NCI-H748 (cell line): ENCODE measurements at regions not wholly inside any gene's neighbourhood (a gene's known extent, or its start where the extent isn't known, plus 50 kb on each side); places are given as distances from the start of the nearest gene placed in this dataset.
A peak's percentile ranks its signal among the peaks of the same experiment; 100 is the strongest.

Experiments
- DNase-seq: peaks from one replicate; lab custom pipeline; 2025; ENCODE audit not compliant: unreplicated experiment; lab: John Stamatoyannopoulos, UW

DNA sequence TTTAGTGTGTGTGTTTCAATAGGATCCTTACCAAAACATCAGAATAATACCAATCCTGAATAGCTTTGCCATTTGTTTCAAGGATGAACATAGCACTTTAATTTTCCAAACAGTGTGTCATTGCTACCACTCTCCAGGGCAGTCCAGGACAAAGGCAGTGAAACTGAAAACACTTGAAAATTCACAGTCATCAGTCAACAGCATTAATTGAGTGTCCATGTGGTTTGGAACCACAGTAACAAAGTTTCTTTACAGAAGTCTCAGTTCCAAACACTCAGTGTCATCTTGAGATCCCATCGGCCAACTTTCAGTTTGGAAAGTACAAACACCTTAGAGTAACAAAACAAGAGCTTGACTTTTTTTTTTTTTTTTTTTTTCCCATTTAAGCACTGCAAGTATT, 228.4 kb upstream of the SOX5 start:
- DNase-seq = peak; percentile 41

DNA sequence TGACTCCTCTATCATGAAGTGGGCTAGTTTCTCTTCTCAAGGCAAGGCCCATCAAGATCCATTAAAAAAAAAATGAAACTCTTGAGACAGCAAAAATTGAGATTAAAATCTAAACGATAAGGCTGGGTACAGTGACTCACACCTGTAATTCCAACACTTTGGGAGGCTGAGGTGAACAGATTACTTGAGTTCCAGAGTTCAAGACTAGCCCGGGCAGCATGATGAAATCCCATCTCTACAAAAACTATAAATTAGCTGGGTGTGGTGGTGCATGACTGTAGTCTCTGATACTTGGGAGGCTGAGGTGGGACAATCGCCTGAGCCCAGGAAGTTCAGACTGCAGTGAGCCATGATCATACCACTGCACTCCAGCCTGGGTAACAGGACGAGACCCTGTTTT, 226.5 kb upstream of the SOX5 start:
- no peak for DNase-seq

DNA sequence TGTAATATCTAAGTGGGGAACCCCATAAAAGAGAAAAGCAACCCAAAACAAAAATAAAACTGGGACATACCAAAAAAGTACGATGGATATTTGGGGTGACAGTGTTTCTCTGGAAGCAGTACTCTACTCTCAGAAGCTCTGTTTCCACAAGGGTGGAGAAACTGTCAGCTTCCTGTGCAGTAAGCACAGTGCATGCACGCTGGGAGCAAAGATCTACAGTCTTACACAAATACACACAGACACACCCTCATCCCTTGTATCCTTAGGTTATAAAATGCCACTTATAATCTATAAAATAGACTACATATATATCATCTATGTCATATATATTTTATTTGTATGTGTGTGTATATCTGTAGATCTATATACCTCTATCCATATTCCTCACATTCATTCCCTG, 225.8 kb upstream of the SOX5 start:
- DNase-seq = no peak

DNA sequence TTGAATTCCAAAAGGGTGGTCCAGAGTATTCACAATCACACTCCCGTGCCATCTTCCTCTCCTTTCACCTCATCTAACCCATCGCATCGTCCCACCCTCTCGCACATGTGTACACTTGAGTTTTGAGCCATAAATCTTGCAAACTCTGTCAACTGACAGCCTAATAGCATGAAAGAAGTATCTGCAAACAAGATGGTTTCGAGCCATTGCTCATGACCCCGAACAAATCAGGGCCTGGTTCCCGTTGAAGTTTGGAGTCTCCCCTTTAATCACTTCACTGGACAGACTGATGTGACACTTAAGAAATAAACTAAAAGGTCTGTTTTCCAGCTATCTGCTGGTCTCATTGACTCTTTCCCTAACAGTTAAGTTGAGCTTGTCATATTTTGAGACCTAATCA, 223.6 kb upstream of the SOX5 start:
- peak; percentile 59 for DNase-seq

DNA sequence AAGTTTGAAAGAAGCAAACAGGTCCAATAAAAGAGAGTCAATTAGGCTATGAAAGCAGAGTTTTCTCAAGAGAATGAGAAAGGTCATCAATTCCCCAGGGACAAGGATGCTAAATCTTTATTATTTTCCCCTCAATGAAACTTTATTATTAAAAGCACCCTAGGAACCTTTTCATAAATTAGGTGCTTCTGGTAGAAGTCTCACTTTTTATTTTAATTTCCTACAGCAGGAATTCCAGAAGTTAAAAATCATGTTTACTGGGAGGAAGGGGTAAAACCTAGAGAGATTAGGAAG, 223.2 kb upstream of the SOX5 start:
- no peak for DNase-seq

DNA sequence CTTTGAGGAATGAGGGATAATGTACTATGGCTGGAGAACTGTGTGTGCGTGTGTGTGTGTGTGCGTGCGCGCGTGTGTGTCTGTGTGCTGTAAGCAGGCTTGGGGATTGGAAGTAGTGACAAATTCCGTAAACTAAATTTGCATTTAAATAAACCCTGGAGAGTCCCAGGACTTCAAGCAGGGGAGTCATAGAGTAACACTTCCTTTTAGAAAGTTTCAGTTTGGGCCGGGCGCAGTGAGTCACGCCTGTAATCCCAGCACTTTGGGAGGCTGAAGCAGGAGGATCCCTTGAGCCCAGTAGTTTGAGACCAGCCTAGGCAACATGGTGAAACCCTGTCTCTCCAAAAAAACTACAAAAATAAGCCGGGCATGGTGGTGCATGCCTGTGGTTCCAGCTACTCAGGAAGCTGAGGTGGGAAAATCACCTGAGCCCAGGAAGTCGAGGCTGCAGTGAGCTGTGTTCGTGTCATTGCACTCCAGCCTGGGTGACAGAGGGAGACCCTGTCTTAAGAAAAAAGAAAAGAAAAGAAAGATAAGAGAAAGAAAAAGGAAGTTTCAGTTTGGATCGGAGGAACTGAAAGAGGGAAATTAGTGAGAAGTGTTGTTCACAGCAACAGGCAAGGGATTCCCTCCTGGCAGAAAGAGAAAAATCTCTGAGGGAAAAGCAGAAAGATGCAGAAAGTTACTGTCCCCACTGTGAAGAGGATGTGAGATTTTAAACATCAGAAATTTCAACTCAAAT, 222.7 kb upstream of the SOX5 start:
- DNase-seq = no peak

DNA sequence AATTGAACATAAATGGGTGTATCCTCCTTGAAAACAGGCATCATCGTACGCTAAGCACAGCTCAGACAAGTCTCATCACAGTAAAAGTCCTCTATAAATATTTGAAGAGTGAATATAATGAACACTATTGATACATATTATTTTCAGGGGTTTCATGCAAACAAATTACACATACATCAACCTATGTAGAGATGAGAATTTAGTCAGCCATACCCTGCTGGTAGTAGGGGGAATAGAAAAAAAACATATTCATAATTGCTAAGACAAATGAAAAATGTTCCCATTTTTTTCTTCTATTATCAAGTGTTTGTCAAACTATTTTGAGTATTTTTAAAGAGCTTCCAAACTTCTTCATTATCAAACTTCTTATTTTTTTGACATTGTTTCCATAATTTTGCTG, 205.6 kb upstream of the SOX5 start:
- DNase-seq = no peak

DNA sequence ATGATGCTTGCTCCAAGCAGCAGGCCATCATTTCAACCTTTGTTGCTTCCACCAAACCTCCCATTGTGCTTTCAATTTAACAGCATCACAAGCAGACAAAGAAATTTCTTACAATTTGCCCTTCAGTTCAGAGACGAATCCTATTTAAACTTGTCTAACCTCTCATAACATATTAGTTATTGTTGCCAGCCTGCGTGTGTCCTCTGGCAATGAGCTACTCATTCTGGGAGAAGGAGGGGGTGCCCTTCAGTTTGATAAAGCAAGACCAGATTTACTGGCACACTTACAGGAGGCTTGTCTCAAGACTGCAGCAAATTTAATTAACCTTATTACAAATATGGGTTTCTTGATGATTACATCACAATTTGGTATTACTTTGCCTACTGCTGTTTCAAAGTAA, 203.6 kb upstream of the SOX5 start:
- DNase-seq = no peak

DNA sequence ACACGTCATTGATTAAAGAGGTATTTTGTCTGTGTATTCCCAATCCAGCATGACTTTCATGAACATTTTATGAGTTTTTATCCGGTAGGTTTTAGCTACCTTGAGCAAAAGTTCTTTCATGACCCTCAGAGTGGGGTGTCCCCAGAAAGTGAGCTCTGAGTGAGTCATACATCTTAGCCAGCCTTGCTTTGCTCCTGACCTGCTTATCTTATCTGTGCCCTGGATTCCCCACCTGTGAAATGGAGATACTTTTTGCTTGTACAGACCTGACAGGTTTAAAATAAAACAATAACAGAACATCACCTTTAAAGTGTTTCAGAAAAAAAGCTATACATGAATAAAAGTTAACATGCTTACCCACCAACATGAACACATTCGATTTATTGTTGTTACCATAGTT, 202.8 kb upstream of the SOX5 start:
- no peak for DNase-seq

DNA sequence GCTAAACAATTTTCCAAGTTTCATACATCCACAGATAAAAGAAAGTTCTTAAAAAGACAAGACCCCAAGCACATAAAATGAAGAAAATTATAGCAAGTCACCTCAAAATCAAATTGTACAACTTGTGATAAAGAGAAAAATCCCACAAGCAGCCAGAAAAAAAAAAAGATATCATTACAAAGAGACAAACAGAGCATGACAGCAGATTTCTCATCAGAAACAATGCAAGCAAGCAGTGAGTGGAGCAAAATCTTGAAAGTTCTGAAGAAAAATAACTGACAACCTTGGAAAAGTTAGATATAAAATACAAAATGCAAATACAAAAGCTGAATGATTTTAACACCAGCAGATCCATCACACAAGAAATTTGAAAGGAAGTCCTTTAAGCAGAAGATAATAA, 194.5 kb upstream of the SOX5 start:
- DNase-seq = no peak

DNA sequence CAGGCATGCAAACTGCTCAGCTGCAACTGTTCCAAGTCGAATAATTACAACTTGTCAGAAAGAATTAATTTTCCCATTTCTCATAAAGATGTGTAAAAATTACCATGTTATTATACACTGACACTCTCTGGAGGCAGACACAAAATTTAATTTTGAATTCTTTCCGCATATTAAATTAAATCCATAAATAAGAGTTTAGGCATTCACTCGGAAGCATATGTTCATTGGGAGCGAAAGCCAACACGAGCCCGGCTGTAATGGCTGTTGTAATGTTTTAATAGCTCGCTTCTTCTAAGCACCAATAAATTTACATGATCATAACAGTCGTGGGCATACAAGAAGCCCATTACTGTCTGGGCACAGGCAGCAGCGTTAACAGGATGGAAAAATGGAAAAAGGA, 189.6 kb upstream of the SOX5 start:
- DNase-seq = no peak

DNA sequence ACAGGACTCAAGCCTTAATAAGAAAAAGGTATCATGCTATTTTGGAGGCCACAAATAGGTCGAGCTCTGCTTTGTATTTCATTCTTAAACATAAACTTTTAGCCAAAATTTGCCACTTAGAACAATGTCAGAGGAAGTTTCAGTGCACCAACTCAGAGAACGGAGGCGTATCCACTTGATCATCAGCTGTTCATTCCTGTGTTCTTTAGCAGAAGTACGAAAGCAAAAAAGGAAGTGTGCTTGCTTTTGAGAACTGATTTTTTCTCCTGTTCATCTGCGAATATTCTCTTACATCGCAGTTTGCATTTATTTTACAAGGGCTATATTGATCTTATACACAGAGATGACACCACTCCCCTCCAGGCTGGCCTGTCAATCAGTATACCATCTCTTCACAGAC, 188.6 kb upstream of the SOX5 start:
- no peak for DNase-seq

DNA sequence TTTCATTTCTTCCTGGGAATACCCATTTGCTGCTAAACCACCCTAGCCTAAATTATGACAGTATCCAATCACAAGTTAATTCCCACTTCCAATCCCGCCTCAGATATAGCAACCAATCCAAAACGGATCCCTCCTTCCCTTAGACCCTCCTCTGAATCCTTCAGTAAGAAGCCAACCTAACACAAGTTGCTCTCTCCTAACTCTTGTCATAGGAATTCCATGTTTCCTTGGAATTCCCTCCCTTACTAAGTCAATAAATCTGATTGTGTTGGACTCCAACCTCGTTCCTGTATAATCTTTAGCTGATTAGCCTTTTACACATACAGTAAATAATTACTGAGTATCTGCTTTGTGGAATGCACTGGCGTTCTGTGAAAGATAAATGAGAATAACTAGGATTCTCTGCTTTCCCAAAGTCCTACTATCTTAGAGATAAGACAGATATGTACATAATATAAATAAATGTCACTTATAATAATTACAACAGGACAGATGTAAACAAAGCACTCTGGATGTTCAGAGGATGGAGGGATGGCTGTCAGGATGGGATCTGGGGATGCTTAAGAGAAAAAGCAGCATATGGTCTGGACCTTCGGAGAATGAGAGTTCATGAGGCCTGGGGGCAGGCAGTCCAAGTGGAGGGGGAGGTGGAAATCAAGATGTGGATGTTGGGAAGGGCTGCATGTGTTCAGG, 185.8 kb upstream of the SOX5 start:
- DNase-seq = no peak

DNA sequence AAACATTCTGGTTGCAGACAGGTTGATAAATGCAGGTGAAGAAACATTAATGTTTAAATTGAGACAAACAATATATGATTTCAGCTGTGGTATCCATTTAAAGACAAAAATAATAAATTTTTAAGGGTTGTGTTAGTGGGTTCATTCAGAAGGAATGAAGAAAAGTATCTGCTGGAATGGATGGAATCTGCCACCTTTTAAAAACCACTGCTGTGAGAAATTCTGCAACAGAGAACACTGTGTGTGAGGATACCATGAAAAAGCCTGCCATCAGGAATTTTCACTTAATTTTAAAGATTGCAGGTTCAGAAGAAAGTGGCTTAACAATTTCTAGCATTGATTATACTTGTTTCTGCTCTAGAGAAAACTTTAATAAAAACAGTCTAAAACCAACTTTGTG, 184.6 kb upstream of the SOX5 start:
- no peak for DNase-seq

DNA sequence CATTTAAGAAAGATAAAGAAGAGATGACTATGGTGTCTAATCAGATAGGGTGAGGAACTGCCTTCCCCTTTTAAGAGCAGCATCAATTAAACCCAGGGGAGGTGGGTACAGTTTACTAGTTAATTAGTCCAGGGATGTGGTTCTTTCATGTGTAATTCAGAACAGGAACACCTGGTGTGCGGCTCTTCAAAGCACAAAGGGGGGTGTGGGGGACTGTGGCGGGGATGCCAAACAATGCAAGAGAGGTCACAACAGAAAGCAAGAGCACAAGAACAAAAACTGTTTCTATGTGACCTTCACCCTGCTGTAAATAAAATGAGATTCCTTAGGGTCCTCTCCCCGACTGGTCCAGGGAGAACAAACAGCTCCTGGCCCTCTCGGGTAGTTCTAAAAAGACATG, 183.9 kb upstream of the SOX5 start:
- peak; percentile 76 for DNase-seq

DNA sequence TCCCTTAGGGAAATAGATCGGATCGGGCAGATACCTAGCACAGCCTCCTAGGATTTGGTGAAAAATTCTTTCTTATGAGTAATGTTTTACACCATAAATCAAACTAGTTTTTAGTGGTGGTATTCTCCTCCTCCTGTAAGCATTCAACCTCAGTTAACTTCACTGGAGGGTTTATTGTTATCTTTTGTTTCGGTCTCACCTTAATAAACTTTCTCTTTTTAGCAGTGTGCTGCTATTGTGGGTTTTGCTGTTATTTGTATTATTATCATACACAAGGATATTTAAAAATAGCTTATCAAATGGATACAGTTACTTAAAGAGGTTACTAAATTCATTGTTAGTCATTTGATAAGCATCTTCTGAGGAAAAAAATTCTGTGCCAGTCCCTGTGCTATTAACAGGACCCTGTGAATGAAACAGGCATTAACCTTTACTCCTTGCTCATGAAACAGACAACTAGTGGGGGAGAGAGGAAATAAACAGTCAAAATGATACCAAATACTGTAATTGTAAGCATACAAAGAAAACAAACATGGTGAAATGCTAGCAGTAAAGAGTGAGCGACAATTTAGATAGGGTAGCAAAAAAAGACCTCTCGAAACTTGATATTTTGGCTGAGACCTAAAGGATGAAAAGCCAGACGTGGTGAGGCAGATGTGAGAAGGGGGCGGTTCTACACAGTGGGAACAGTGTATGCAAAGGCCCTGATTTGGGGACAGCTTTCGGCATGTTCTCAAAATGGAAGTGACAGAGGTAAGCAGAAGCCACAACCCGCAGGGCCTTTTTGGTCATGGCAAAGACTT, 178.7 kb upstream of the SOX5 start:
- peak; percentile 46 for DNase-seq

DNA sequence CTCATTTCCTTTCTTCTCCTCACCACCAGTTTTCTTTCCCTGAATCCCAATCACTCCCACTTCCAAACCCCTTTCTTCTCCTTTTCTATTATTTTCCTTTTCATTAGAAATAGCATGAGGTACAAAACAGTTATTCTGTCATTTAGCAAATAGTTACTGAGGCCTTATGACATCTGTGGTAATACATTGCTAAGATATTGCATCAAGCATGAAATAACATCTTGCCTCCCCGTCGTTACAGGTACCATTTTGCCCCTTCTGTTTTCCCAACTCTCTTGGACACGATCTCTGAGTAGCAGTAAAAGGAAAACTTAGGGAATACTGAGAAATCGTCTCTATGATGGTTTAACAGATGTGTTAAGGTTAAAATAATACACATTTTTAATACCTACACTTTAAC, 175.8 kb upstream of the SOX5 start:
- DNase-seq = no peak

DNA sequence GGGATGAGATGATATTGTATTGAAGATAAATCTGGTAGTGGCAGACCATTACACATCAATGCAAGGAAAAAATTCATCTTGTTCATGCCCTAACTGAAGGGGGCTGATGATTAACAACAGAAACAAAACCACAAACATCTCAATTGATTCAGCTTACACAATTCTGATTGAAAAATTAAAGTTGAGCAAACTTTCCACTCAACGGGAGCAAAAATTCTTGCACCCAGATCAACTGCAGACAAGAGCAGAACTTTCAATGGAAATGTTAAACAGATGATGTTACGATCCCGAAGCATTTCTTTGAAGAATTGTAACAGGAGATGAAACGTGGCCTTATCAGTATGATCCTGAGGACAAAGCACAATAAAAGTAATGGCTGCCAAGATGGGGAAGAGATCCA, 172.4 kb upstream of the SOX5 start:
- no peak for DNase-seq

DNA sequence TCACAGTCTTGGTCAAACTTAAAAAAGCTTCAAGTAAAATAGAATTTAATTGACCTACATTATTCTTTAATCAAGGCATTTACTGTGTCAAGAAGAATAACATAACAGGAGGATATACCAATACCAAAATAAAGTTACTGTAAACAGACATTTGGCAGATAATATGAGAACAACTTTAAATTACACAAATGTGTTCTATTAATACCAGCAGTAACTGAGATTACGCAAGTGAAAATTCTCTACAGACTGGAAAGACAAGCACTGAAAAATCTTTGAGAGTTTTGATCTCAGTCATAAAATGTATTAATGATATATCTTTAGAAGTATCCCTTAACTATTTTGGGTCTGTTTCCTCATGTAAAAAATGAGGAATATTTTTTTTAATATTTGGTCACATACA, 169.2 kb upstream of the SOX5 start:
- DNase-seq = no peak

DNA sequence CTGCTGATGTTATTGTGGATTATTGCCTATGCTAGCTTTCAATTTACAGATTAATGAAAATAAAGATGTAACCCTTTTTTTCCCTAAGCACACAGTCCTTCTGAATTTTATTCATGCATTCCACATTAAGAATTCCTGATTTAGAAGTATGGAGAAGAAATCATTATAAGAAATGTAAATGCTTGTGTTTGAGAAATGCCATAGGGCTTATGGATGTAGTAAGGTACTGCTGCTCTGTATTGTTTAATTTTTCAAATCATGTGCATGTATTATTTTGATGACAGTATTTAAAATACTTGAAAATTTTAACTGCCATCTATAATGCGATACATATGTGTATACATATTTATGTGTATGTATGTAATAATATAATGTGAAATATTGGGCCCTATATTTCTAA, 167.1 kb upstream of the SOX5 start:
- no peak for DNase-seq

DNA sequence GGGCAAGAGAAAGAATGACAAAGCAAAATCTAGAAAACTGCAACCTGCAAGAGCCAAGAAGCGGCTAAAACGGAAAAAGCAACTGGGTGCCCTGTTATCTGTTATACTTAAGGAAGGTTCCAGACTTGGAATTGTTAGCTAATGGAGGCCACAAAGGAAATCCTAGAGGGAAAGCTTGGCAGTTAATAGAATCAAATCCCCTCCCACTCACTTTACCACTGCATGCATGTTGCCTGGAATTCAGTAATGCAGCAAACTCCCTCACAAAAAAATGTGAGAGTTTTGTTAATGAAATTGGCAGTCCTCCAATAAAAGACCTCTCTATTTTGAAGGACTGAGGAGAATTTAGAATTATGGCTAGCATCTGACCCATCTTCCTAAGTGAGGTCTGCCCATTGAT, 164.2 kb upstream of the SOX5 start:
- no peak for DNase-seq

DNA sequence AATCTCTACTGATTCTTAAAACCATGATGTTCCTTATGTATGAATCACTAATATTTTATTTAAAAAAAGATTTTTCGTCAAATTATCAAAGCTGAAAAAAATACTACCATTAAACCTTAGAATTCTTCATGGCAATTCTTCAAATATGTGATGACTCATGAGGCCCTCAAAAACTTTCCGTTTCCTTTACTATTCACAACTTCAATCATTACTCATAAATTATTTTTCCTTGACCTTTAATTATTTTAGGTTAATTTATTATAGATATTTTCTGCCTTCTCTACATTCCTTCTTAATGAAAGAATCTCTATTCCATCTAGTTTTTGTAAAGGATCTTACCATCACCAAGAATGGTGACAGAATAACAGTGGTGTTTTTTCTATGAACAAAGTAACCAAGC, 162.1 kb upstream of the SOX5 start:
- DNase-seq = no peak
